A549 (cell line): ENCODE measurements at regions not wholly inside any gene's neighbourhood (a gene's known extent, or its start where the extent isn't known, plus 50 kb on each side); places are given as distances from the start of the nearest gene placed in this dataset.

Experiments
- BHLHE40 ChIP-seq: IDR thresholded peaks from 2 replicates; pipeline ENCODE4 v1.6.1; 2012; ENCODE audit warnings: low read depth, low read length, inconsistent platforms
- CEBPB ChIP-seq, 2 experiments: fragments of >200 bp in 1 of 2; sonication (Bioruptor Twin) in 1 of 2; formaldehyde crosslinking in 1 of 2; IDR thresholded peaks; 2 replicates each; pipeline ENCODE4 v1.6.1; 2012 to 2016
- CHD2 ChIP-seq: fragments of 150-350 bp; IDR thresholded peaks from 2 replicates; pipeline ENCODE4 v1.6.1; 2014; ENCODE audit warnings: low read length; ENCODE audit not compliant: partially characterized antibody
- CHD4 ChIP-seq: fragments of 200-600 bp; sonication (generic); IDR thresholded peaks from 2 replicates; pipeline ENCODE4 v1.6.1; 2016; ENCODE audit warnings: antibody characterized with exemption, mild to moderate bottlenecking, borderline replicate concordance
- CTCF ChIP-seq: fragments of >200 bp; sonication (Bioruptor Twin); formaldehyde crosslinking; IDR thresholded peaks from 3 replicates; pipeline ENCODE4 v1.5.1; 2016
- EP300 ChIP-seq, 2 experiments: fragments of >200 bp; sonication (Bioruptor Twin); formaldehyde crosslinking; IDR thresholded peaks; 2 replicates in 1 of 2; 3 replicates in 1 of 2; pipeline ENCODE4 v1.6.1; 2016 to 2017
- HDAC2 ChIP-seq: fragments of 200-600 bp; sonication (generic); IDR thresholded peaks from 2 replicates; pipeline ENCODE4 v1.6.1; 2016
- JUN ChIP-seq, 2 experiments: fragments of >200 bp; sonication (Bioruptor Twin); formaldehyde crosslinking; IDR thresholded peaks; 2 replicates in 1 of 2; 3 replicates in 1 of 2; pipeline ENCODE4 v1.6.1; 2016 to 2017
- JUNB ChIP-seq: fragments of >200 bp; sonication (Bioruptor Twin); formaldehyde crosslinking; IDR thresholded peaks from 2 replicates; pipeline ENCODE4 v1.6.1; 2016
- MAFK ChIP-seq: fragments of 450-650 bp; IDR thresholded peaks from 2 replicates; pipeline ENCODE4 v1.6.1; 2014; ENCODE audit not compliant: partially characterized antibody
- POLR2A ChIP-seq: IDR thresholded peaks from 2 replicates; pipeline ENCODE4 v1.6.1; 2012; ENCODE audit warnings: mild to moderate bottlenecking, low read length
- REST ChIP-seq: fragments of 200-600 bp; sonication (generic); IDR thresholded peaks from 2 replicates; pipeline ENCODE4 v1.6.1; 2016; ENCODE audit warnings: antibody characterized with exemption, mild to moderate bottlenecking, moderate library complexity
- SMC3 ChIP-seq: fragments of >200 bp; sonication (Bioruptor Twin); formaldehyde crosslinking; IDR thresholded peaks from 3 replicates; pipeline ENCODE4 v1.6.1; 2018; ENCODE audit warnings: inconsistent platforms
- USF2 ChIP-seq: fragments of 450-650 bp; IDR thresholded peaks from 2 replicates; pipeline ENCODE4 v1.6.1; 2014; ENCODE audit warnings: antibody characterized with exemption

GRCh38 chr16:80203821-80204220 lies 337.0 kb upstream of the DYNLRB2 start:
- no peak for TF ChIP-seq MAFK
- TF ChIP-seq CHD2 = no peak
- no peak for TF ChIP-seq JUNB
- no peak for TF ChIP-seq EP300 (IDR thresholded peaks at IDR 0.05)
- no peak for TF ChIP-seq USF2
- TF ChIP-seq CTCF = no peak
- peak in 1 of 2 experiments; percentile 31; a peak in 1 of 4 replicates for TF ChIP-seq CEBPB (IDR thresholded peaks at IDR 0.05)
- TF ChIP-seq CHD4 = no peak
- TF ChIP-seq REST = no peak
- no peak for TF ChIP-seq HDAC2
- no peak for TF ChIP-seq JUN (IDR thresholded peaks at IDR 0.05)
- TF ChIP-seq POLR2A = no peak
- no peak for TF ChIP-seq SMC3
- no peak for TF ChIP-seq BHLHE40
